WTC11 (cell line): ENCODE measurements at regions not wholly inside any gene's neighbourhood (a gene's known extent, or its start where the extent isn't known, plus 50 kb on each side); places are given as distances from the start of the nearest gene placed in this dataset.

ENCODE experiments used
- ATAC-seq: fragments of 200-7000 bp; cut with Tn5 transposase; 2 replicates; pipeline ENCODE4 v1.10.0; 2021; ENCODE audit warnings: mild to moderate bottlenecking, moderate library complexity
- CTCF ChIA-PET: fragments of 300-600 bp; sonication (Branson Sonifier 250); formaldehyde crosslinking; loops from one replicate; lab custom pipeline; 2021; ENCODE audit warnings: antibody characterized with exemption; lab: Charles Lee
- POLR2A ChIA-PET: fragments of 350-600 bp; sonication (Branson Sonifier 250); formaldehyde crosslinking; loops from one replicate; lab custom pipeline; 2021; ENCODE audit warnings: antibody characterized with exemption; lab: Charles Lee
- DNase-seq: peaks from one replicate; pipeline ENCODE4 v3.0.0; 2021; ENCODE audit warnings: low spot score
- H3K27ac Mint-ChIP-seq: 2 replicates; pipeline ENCODE4 v1.8.0; 2021; ENCODE audit warnings: mixed read lengths
- H3K27me3 Mint-ChIP-seq: 2 replicates; pipeline ENCODE4 v1.8.0; 2021; ENCODE audit warnings: low read depth, mild to moderate bottlenecking, moderate library complexity, mixed read lengths
- H3K36me3 Mint-ChIP-seq: 2 replicates; pipeline ENCODE4 v1.8.0; 2021; ENCODE audit warnings: mixed read lengths
- H3K4me1 Mint-ChIP-seq: 2 replicates; pipeline ENCODE4 v1.8.0; 2022; ENCODE audit warnings: mixed read lengths
- H3K4me3 Mint-ChIP-seq: 2 replicates; pipeline ENCODE4 v1.8.0; 2021; ENCODE audit warnings: mild to moderate bottlenecking, moderate library complexity, mixed read lengths
- H3K9me3 Mint-ChIP-seq: 2 replicates; pipeline ENCODE4 v1.8.0; 2021; ENCODE audit warnings: mixed read lengths
- ATF2 ChIP-seq: sonication (generic); formaldehyde crosslinking; IDR thresholded peaks from 2 replicates; pipeline ENCODE4 v1.8.1; 2022; ENCODE audit warnings: low read depth, missing genetic modification reagents, borderline replicate concordance
- FOXP1 ChIP-seq: sonication (generic); formaldehyde crosslinking; IDR thresholded peaks from 2 replicates; pipeline ENCODE4 v1.8.0; 2022; ENCODE audit warnings: missing genetic modification reagents, mild to moderate bottlenecking, moderate library complexity, borderline replicate concordance
- HMGXB4 ChIP-seq: sonication (generic); formaldehyde crosslinking; IDR thresholded peaks from 2 replicates; pipeline ENCODE4 v1.8.1; 2023; ENCODE audit warnings: mild to moderate bottlenecking, moderate library complexity, missing genetic modification reagents
- IRF2 ChIP-seq: sonication (generic); formaldehyde crosslinking; IDR thresholded peaks from 2 replicates; pipeline ENCODE4 v1.8.0; 2022; ENCODE audit warnings: low read depth, missing genetic modification reagents, borderline replicate concordance
- NFYB ChIP-seq: sonication (generic); formaldehyde crosslinking; conservative IDR thresholded peaks from 2 replicates; pipeline ENCODE4 v1.8.0; 2022; ENCODE audit warnings: low read depth, missing genetic modification reagents
- NR3C1 ChIP-seq: sonication (generic); formaldehyde crosslinking; conservative IDR thresholded peaks from 2 replicates; pipeline ENCODE4 v1.8.1; 2023; ENCODE audit warnings: low read depth, mild to moderate bottlenecking, missing genetic modification reagents
- PRRX2 ChIP-seq: fragments of 250-450 bp; sonication (Bioruptor Pico); IDR thresholded peaks from 2 replicates; pipeline ENCODE4 v1.8.0; 2021; ENCODE audit warnings: mild to moderate bottlenecking
- RELA ChIP-seq: sonication (generic); formaldehyde crosslinking; IDR thresholded peaks from 2 replicates; pipeline ENCODE4 v1.8.1; 2022; ENCODE audit warnings: missing genetic modification reagents, mild to moderate bottlenecking, borderline replicate concordance
- SP1 ChIP-seq: sonication (generic); formaldehyde crosslinking; conservative IDR thresholded peaks from 2 replicates; pipeline ENCODE4 v1.8.1; 2022; ENCODE audit warnings: missing genetic modification reagents
- ZMAT4 ChIP-seq: fragments of 250-450 bp; sonication (Bioruptor Pico); IDR thresholded peaks from 2 replicates; pipeline ENCODE4 v1.9.0; 2021; ENCODE audit warnings: mild to moderate bottlenecking
- ZNF138 ChIP-seq: sonication (generic); formaldehyde crosslinking; conservative IDR thresholded peaks from 2 replicates; pipeline ENCODE4 v1.8.1; 2022; ENCODE audit warnings: mild to moderate bottlenecking, moderate library complexity, missing genetic modification reagents
- ZNF232 ChIP-seq: sonication (generic); formaldehyde crosslinking; IDR thresholded peaks from 2 replicates; pipeline ENCODE4 v1.8.0; 2022; ENCODE audit warnings: mild to moderate bottlenecking, missing genetic modification reagents
- ZNF671 ChIP-seq: fragments of 250-450 bp; sonication (Bioruptor Pico); IDR thresholded peaks from 2 replicates; pipeline ENCODE4 v1.8.0; 2021; ENCODE audit warnings: mild to moderate bottlenecking
- TF ChIP-seq, protein P1 (sequence below): sonication (generic); formaldehyde crosslinking; IDR thresholded peaks from 2 replicates; pipeline ENCODE4 v1.8.0; 2022; ENCODE audit warnings: mild to moderate bottlenecking, missing genetic modification reagents
- TF ChIP-seq, protein P2 (sequence below): fragments of 250-450 bp; sonication (Bioruptor Pico); IDR thresholded peaks from 2 replicates; pipeline ENCODE4 v1.9.0; 2021; ENCODE audit warnings: mild to moderate bottlenecking
- TF ChIP-seq, protein P3 (sequence below): sonication (generic); formaldehyde crosslinking; IDR thresholded peaks from 2 replicates; pipeline ENCODE4 v1.8.0; 2023; ENCODE audit warnings: mild to moderate bottlenecking, missing genetic modification reagents
- TF ChIP-seq, protein P4 (sequence below): sonication (generic); formaldehyde crosslinking; IDR thresholded peaks from 2 replicates; pipeline ENCODE4 v1.8.1; 2023; ENCODE audit warnings: mild to moderate bottlenecking, missing genetic modification reagents, borderline replicate concordance

DNA sequence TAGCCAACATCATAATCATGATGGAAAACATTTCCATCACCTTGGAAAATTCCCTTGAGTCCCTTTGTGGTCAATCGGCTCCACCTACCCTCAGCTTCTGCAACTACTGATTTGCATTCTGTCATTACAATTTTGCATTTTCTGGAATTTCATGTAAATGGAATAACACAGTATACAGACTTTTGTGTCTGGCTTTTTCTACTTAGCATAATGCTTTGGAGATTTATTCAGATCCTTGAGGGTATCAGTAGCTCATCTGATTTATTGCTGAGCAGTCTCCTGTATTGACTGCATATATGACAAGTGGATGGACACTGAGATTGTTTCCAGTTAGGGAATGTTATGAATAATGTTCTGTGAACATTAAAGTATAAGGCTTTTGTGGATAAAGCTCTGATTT is 358.3 kb downstream of the USP25 start:
- POLR2A ChIA-PET = no interaction called here
- no peak for ATAC-seq
- TF ChIP-seq ZMAT4 (CRISPR knock-in tag) = no peak
- no peak for TF ChIP-seq ZNF138 (CRISPR knock-in tag)
- no peak for TF ChIP-seq NFYB (CRISPR knock-in tag)
- TF ChIP-seq, protein P1, sequence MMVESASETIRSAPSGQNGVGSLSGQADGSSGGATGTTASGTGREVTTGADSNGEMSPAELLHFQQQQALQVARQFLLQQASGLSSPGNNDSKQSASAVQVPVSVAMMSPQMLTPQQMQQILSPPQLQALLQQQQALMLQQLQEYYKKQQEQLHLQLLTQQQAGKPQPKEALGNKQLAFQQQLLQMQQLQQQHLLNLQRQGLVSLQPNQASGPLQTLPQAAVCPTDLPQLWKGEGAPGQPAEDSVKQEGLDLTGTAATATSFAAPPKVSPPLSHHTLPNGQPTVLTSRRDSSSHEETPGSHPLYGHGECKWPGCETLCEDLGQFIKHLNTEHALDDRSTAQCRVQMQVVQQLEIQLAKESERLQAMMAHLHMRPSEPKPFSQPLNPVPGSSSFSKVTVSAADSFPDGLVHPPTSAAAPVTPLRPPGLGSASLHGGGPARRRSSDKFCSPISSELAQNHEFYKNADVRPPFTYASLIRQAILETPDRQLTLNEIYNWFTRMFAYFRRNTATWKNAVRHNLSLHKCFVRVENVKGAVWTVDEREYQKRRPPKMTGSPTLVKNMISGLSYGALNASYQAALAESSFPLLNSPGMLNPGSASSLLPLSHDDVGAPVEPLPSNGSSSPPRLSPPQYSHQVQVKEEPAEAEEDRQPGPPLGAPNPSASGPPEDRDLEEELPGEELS (CRISPR knock-in tag) = no peak
- TF ChIP-seq NR3C1 (CRISPR knock-in tag) = no peak
- TF ChIP-seq, protein P2, sequence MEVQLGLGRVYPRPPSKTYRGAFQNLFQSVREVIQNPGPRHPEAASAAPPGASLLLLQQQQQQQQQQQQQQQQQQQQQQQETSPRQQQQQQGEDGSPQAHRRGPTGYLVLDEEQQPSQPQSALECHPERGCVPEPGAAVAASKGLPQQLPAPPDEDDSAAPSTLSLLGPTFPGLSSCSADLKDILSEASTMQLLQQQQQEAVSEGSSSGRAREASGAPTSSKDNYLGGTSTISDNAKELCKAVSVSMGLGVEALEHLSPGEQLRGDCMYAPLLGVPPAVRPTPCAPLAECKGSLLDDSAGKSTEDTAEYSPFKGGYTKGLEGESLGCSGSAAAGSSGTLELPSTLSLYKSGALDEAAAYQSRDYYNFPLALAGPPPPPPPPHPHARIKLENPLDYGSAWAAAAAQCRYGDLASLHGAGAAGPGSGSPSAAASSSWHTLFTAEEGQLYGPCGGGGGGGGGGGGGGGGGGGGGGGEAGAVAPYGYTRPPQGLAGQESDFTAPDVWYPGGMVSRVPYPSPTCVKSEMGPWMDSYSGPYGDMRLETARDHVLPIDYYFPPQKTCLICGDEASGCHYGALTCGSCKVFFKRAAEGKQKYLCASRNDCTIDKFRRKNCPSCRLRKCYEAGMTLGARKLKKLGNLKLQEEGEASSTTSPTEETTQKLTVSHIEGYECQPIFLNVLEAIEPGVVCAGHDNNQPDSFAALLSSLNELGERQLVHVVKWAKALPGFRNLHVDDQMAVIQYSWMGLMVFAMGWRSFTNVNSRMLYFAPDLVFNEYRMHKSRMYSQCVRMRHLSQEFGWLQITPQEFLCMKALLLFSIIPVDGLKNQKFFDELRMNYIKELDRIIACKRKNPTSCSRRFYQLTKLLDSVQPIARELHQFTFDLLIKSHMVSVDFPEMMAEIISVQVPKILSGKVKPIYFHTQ (CRISPR knock-in tag) = no peak
- no peak for TF ChIP-seq IRF2 (CRISPR knock-in tag)
- TF ChIP-seq ATF2 (CRISPR knock-in tag) = no peak
- TF ChIP-seq HMGXB4 (CRISPR knock-in tag) = no peak
- TF ChIP-seq, protein P3, sequence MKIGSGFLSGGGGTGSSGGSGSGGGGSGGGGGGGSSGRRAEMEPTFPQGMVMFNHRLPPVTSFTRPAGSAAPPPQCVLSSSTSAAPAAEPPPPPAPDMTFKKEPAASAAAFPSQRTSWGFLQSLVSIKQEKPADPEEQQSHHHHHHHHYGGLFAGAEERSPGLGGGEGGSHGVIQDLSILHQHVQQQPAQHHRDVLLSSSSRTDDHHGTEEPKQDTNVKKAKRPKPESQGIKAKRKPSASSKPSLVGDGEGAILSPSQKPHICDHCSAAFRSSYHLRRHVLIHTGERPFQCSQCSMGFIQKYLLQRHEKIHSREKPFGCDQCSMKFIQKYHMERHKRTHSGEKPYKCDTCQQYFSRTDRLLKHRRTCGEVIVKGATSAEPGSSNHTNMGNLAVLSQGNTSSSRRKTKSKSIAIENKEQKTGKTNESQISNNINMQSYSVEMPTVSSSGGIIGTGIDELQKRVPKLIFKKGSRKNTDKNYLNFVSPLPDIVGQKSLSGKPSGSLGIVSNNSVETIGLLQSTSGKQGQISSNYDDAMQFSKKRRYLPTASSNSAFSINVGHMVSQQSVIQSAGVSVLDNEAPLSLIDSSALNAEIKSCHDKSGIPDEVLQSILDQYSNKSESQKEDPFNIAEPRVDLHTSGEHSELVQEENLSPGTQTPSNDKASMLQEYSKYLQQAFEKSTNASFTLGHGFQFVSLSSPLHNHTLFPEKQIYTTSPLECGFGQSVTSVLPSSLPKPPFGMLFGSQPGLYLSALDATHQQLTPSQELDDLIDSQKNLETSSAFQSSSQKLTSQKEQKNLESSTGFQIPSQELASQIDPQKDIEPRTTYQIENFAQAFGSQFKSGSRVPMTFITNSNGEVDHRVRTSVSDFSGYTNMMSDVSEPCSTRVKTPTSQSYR (CRISPR knock-in tag) = no peak
- TF ChIP-seq PRRX2 (CRISPR knock-in tag) = no peak
- TF ChIP-seq SP1 (CRISPR knock-in tag) = no peak
- TF ChIP-seq ZNF232 (CRISPR knock-in tag) = no peak
- TF ChIP-seq, protein P4, sequence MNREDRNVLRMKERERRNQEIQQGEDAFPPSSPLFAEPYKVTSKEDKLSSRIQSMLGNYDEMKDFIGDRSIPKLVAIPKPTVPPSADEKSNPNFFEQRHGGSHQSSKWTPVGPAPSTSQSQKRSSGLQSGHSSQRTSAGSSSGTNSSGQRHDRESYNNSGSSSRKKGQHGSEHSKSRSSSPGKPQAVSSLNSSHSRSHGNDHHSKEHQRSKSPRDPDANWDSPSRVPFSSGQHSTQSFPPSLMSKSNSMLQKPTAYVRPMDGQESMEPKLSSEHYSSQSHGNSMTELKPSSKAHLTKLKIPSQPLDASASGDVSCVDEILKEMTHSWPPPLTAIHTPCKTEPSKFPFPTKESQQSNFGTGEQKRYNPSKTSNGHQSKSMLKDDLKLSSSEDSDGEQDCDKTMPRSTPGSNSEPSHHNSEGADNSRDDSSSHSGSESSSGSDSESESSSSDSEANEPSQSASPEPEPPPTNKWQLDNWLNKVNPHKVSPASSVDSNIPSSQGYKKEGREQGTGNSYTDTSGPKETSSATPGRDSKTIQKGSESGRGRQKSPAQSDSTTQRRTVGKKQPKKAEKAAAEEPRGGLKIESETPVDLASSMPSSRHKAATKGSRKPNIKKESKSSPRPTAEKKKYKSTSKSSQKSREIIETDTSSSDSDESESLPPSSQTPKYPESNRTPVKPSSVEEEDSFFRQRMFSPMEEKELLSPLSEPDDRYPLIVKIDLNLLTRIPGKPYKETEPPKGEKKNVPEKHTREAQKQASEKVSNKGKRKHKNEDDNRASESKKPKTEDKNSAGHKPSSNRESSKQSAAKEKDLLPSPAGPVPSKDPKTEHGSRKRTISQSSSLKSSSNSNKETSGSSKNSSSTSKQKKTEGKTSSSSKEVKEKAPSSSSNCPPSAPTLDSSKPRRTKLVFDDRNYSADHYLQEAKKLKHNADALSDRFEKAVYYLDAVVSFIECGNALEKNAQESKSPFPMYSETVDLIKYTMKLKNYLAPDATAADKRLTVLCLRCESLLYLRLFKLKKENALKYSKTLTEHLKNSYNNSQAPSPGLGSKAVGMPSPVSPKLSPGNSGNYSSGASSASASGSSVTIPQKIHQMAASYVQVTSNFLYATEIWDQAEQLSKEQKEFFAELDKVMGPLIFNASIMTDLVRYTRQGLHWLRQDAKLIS (CRISPR knock-in tag) = no peak
- no peak for TF ChIP-seq RELA (CRISPR knock-in tag)
- no peak for TF ChIP-seq ZNF671
- TF ChIP-seq FOXP1 (CRISPR knock-in tag) = no peak
- TF ChIP-seq, all 79 proteins: peak for 0
- no peak overlapping the region for H3K4me3 Mint-ChIP-seq
- CTCF ChIA-PET = interaction anchor here (0.6 to 1.4 kb wide), 2 partner anchors 106 to 375 kb away, joined by 3 to 4 read pairs; no protein-coding TSS in a partner anchor
- no peak for DNase-seq
- no peaks in the 10 kb centered on the region for H3K4me1 Mint-ChIP-seq
- no peaks in the 10 kb centered on the region for H3K9me3 Mint-ChIP-seq
- H3K36me3 Mint-ChIP-seq = no peaks in the 10 kb centered on the region
- H3K27ac Mint-ChIP-seq = no peak overlapping the region
- no peaks in the 10 kb centered on the region for H3K27me3 Mint-ChIP-seq
